CD8-positive, alpha-beta memory T cell (primary cell): ENCODE measurements at regions not wholly inside any gene's neighbourhood (a gene's known extent, or its start where the extent isn't known, plus 50 kb on each side); places are given as distances from the start of the nearest gene placed in this dataset.
A peak's percentile ranks its signal among the peaks of the same experiment; 100 is the strongest.

Experiments used
- CTCF ChIA-PET: fragments of 350-600 bp; sonication (Branson Sonifier 250); formaldehyde crosslinking; loops from one replicate; lab custom pipeline; 2021; ENCODE audit warnings: antibody characterized with exemption; lab: Charles Lee
- POLR2A ChIA-PET: fragments of 350-600 bp; sonication (Branson Sonifier 250); formaldehyde crosslinking; loops from one replicate; lab custom pipeline; 2021; ENCODE audit warnings: antibody characterized with exemption; lab: Charles Lee
- DNase-seq, 5 donors: peaks; one replicate each; pipeline versions ENCODE4 v3.0.0 to v3.0.0-alpha.2; 2020 to 2022; ENCODE audit warnings: mixed read lengths in 1 of 5
- H3K27ac ChIP-seq: one replicate; pipeline ENCODE4 v1.7.0; 2013; ENCODE audit warnings: low read depth, mild to moderate bottlenecking, low read length, moderate library complexity
- H3K27me3 ChIP-seq: 2 replicates; pipeline ENCODE4 v1.7.0; 2013; ENCODE audit warnings: low read length, mild to moderate bottlenecking; ENCODE audit not compliant: insufficient read depth, poor library complexity, severe bottlenecking
- H3K36me3 ChIP-seq: 2 replicates; pipeline ENCODE4 v1.7.0; 2013; ENCODE audit warnings: mild to moderate bottlenecking, low read length, moderate library complexity; ENCODE audit not compliant: insufficient read depth
- H3K4me1 ChIP-seq: 2 replicates; pipeline ENCODE4 v1.7.0; 2013; ENCODE audit warnings: mild to moderate bottlenecking, low read length, moderate library complexity; ENCODE audit not compliant: insufficient read depth
- H3K4me3 ChIP-seq: 2 replicates; pipeline ENCODE4 v1.7.0; 2013; ENCODE audit warnings: mild to moderate bottlenecking, low read length
- H3K9me3 ChIP-seq: 2 replicates; pipeline ENCODE4 v1.7.0; 2013; ENCODE audit warnings: mild to moderate bottlenecking, low read length
- H3K27ac Mint-ChIP-seq, 8 donors: one replicate each; pipeline ENCODE4 v1.8.0; 2020 to 2021; ENCODE audit warnings: mixed read lengths in 8 of 8, mild to moderate bottlenecking in 6 of 8, inconsistent platforms in 3 of 8, moderate library complexity in 3 of 8
- H3K27me3 Mint-ChIP-seq, 2 donors: one replicate each; pipeline ENCODE4 v1.8.0; 2020 to 2021; ENCODE audit warnings: mixed read lengths in 2 of 2, mild to moderate bottlenecking in 1 of 2, moderate library complexity in 1 of 2
- H3K36me3 Mint-ChIP-seq, 3 donors: one replicate each; pipeline ENCODE4 v1.8.0; 2020 to 2021; ENCODE audit warnings: mixed read lengths in 3 of 3, inconsistent platforms in 1 of 3, mild to moderate bottlenecking in 1 of 3
- H3K4me1 Mint-ChIP-seq, 3 donors: one replicate each; pipeline ENCODE4 v1.8.0; 2020 to 2021; ENCODE audit warnings: mixed read lengths in 3 of 3, inconsistent platforms in 1 of 3, mild to moderate bottlenecking in 1 of 3
- H3K4me3 Mint-ChIP-seq, 7 donors: one replicate each; pipeline ENCODE4 v1.8.0; 2020 to 2021; ENCODE audit warnings: mixed read lengths in 7 of 7, mild to moderate bottlenecking in 6 of 7, moderate library complexity in 4 of 7, inconsistent platforms in 2 of 7
- H3K9me3 Mint-ChIP-seq, 5 donors: one replicate each; pipeline ENCODE4 v1.8.0; 2020 to 2022; ENCODE audit warnings: mixed read lengths in 5 of 5, mild to moderate bottlenecking in 3 of 5, moderate library complexity in 2 of 5, inconsistent platforms in 1 of 5

GRCh38 chr18:79610461-79611039 lies 69.1 kb upstream of the CTDP1 start:
- Mint-ChIP-seq H3K4me3 (no peak overlapping the region), H3K36me3 (no peaks in the 10 kb centered on the region), H3K9me3 (no peaks in the 10 kb centered on the region), H3K27ac (no peak overlapping the region), H3K27me3 (peaks cover 0 to 5% of the 10 kb centered on the region in 2 donors), H3K4me1 (no peaks in the 10 kb centered on the region)
- H3K27ac ChIP-seq = no peak overlapping the region
- no peaks in the 10 kb centered on the region for H3K9me3 ChIP-seq
- ChIA-PET CTCF (no interaction called here), POLR2A (no interaction called here)
- no peaks in the 10 kb centered on the region for H3K27me3 ChIP-seq
- no peaks in the 10 kb centered on the region for H3K36me3 ChIP-seq
- DNase-seq = no peak
- no peaks in the 10 kb centered on the region for H3K4me1 ChIP-seq
- H3K4me3 ChIP-seq = no peak overlapping the region

GRCh38 chr18:79611040-79611681 lies 68.4 kb upstream of the CTDP1 start:
- ChIA-PET POLR2A (no interaction called here), CTCF (no interaction called here)
- Mint-ChIP-seq H3K4me3 (no peak overlapping the region), H3K27me3 (peaks cover 0 to 7% of the 10 kb centered on the region in 2 donors), H3K4me1 (no peaks in the 10 kb centered on the region), H3K9me3 (no peaks in the 10 kb centered on the region), H3K36me3 (no peaks in the 10 kb centered on the region), H3K27ac (peak overlapping the region in 1 of 8 donors; percentile 80)
- no peak overlapping the region for H3K27ac ChIP-seq
- H3K27me3 ChIP-seq = no peaks in the 10 kb centered on the region
- no peaks in the 10 kb centered on the region for H3K4me1 ChIP-seq
- H3K36me3 ChIP-seq = no peaks in the 10 kb centered on the region
- no peak overlapping the region for H3K4me3 ChIP-seq
- DNase-seq = no peak
- no peaks in the 10 kb centered on the region for H3K9me3 ChIP-seq

- H3K9me3 Mint-ChIP-seq = no peaks in the 10 kb centered on the region
- DNase-seq = no peak
- no peaks in the 10 kb centered on the region for H3K36me3 ChIP-seq
- ChIA-PET POLR2A (no interaction called here), CTCF (no interaction called here)
- no peak overlapping the region for H3K4me3 Mint-ChIP-seq
- H3K27ac ChIP-seq = no peak overlapping the region
- no peaks in the 10 kb centered on the region for H3K4me1 ChIP-seq
- no peaks in the 10 kb centered on the region for H3K4me1 Mint-ChIP-seq
- no peaks in the 10 kb centered on the region for H3K27me3 ChIP-seq
- H3K27me3 Mint-ChIP-seq = peaks cover 0 to 7% of the 10 kb centered on the region in 2 donors
- H3K27ac Mint-ChIP-seq = no peak overlapping the region
- no peaks in the 10 kb centered on the region for H3K9me3 ChIP-seq
- no peaks in the 10 kb centered on the region for H3K36me3 Mint-ChIP-seq
- H3K4me3 ChIP-seq = no peak overlapping the region
Measured at GRCh38 chr18:79612291-79613108, 67.1 kb upstream of the CTDP1 start.

GRCh38 chr18:79613186-79613931 lies 66.2 kb upstream of the CTDP1 start:
- CTCF ChIA-PET = no interaction called here
- H3K27me3 ChIP-seq = no peaks in the 10 kb centered on the region
- Mint-ChIP-seq H3K27me3 (peaks cover 0 to 7% of the 10 kb centered on the region in 2 donors), H3K4me3 (no peak overlapping the region), H3K36me3 (no peaks in the 10 kb centered on the region), H3K4me1 (no peaks in the 10 kb centered on the region), H3K27ac (no peak overlapping the region), H3K9me3 (no peaks in the 10 kb centered on the region)
- no peak overlapping the region for H3K27ac ChIP-seq
- no peaks in the 10 kb centered on the region for H3K9me3 ChIP-seq
- no peak overlapping the region for H3K4me3 ChIP-seq
- no peaks in the 10 kb centered on the region for H3K4me1 ChIP-seq
- no peak for DNase-seq
- H3K36me3 ChIP-seq = no peaks in the 10 kb centered on the region
- POLR2A ChIA-PET = no interaction called here

GRCh38 chr18:79614211-79614955 lies 65.2 kb upstream of the CTDP1 start:
- H3K4me1 Mint-ChIP-seq = no peaks in the 10 kb centered on the region
- Histone ChIP-seq H3K9me3 (no peaks in the 10 kb centered on the region), H3K27me3 (no peaks in the 10 kb centered on the region), H3K27ac (no peak overlapping the region), H3K4me3 (no peak overlapping the region), H3K4me1 (no peaks in the 10 kb centered on the region), H3K36me3 (no peaks in the 10 kb centered on the region)
- H3K9me3 Mint-ChIP-seq = no peaks in the 10 kb centered on the region
- no peak overlapping the region for H3K27ac Mint-ChIP-seq
- no peak overlapping the region for H3K4me3 Mint-ChIP-seq
- no peaks in the 10 kb centered on the region for H3K36me3 Mint-ChIP-seq
- ChIA-PET CTCF (no interaction called here), POLR2A (no interaction called here)
- H3K27me3 Mint-ChIP-seq = peaks cover 0 to 5% of the 10 kb centered on the region in 2 donors
- DNase-seq = peak in 1 of 5 donors; percentile 24

GRCh38 chr18:79615091-79615490 lies 64.5 kb upstream of the CTDP1 start:
- H3K4me1 ChIP-seq = no peaks in the 10 kb centered on the region
- H3K4me3 ChIP-seq = no peak overlapping the region
- CTCF ChIA-PET = no interaction called here
- Mint-ChIP-seq H3K36me3 (no peaks in the 10 kb centered on the region), H3K27ac (no peak overlapping the region), H3K4me1 (no peaks in the 10 kb centered on the region), H3K9me3 (no peaks in the 10 kb centered on the region), H3K4me3 (no peak overlapping the region), H3K27me3 (peaks cover 0 to 5% of the 10 kb centered on the region in 2 donors)
- no peak overlapping the region for H3K27ac ChIP-seq
- no peaks in the 10 kb centered on the region for H3K36me3 ChIP-seq
- H3K9me3 ChIP-seq = no peaks in the 10 kb centered on the region
- H3K27me3 ChIP-seq = no peaks in the 10 kb centered on the region
- POLR2A ChIA-PET = no interaction called here
- no peak for DNase-seq

GRCh38 chr18:79615586-79615985 lies 64.0 kb upstream of the CTDP1 start:
- Mint-ChIP-seq H3K27me3 (peaks cover 0 to 5% of the 10 kb centered on the region in 2 donors), H3K9me3 (no peaks in the 10 kb centered on the region), H3K36me3 (no peaks in the 10 kb centered on the region), H3K27ac (no peak overlapping the region), H3K4me3 (no peak overlapping the region), H3K4me1 (no peaks in the 10 kb centered on the region)
- Histone ChIP-seq H3K4me3 (no peak overlapping the region), H3K27me3 (no peaks in the 10 kb centered on the region), H3K4me1 (no peaks in the 10 kb centered on the region), H3K36me3 (no peaks in the 10 kb centered on the region), H3K27ac (no peak overlapping the region), H3K9me3 (no peaks in the 10 kb centered on the region)
- ChIA-PET POLR2A (no interaction called here), CTCF (no interaction called here)
- DNase-seq = no peak
